ENCODE measurements at regions not wholly inside any gene's neighbourhood (a gene's known extent, or its start where the extent isn't known, plus 50 kb on each side); places are given as distances from the start of the nearest gene placed in this dataset.

DNA sequence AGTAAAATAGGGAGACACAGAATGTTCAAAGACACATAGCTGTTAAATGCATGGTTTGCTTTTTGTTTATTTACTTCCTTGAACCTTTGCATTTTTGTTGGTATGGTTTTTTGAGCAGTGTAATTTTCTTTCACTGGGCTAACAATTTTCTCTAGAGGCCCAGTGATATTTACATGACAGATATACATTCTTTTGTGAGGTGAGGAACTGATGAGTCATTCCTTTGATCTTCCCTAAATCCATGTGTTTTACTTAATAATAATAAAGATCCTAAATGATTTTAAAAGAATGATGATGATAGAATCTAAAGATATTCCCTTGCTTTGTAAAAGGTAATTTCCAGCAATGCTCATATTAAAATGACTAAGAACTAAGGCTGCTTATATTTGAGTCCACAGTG is 188.5 kb upstream of the ANK3 start:
- DNase-seq (ENCODE audit: low spot score) = peak; percentile 59
- POLR2A ChIA-PET (ENCODE audit: low non-redundant PET) = interaction anchor here (0.5 kb wide), 1 partner anchor 649 kb away, joined by 3 read pairs; no protein-coding TSS in a partner anchor
- CTCF ChIA-PET = no interaction called here
- TF ChIP-seq, protein P1, sequence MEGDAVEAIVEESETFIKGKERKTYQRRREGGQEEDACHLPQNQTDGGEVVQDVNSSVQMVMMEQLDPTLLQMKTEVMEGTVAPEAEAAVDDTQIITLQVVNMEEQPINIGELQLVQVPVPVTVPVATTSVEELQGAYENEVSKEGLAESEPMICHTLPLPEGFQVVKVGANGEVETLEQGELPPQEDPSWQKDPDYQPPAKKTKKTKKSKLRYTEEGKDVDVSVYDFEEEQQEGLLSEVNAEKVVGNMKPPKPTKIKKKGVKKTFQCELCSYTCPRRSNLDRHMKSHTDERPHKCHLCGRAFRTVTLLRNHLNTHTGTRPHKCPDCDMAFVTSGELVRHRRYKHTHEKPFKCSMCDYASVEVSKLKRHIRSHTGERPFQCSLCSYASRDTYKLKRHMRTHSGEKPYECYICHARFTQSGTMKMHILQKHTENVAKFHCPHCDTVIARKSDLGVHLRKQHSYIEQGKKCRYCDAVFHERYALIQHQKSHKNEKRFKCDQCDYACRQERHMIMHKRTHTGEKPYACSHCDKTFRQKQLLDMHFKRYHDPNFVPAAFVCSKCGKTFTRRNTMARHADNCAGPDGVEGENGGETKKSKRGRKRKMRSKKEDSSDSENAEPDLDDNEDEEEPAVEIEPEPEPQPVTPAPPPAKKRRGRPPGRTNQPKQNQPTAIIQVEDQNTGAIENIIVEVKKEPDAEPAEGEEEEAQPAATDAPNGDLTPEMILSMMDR (conservative IDR thresholded peaks at IDR 0.05; ENCODE audit: low read depth) = no peak
- H3K27ac ChIP-seq = no peak overlapping the region

DNA sequence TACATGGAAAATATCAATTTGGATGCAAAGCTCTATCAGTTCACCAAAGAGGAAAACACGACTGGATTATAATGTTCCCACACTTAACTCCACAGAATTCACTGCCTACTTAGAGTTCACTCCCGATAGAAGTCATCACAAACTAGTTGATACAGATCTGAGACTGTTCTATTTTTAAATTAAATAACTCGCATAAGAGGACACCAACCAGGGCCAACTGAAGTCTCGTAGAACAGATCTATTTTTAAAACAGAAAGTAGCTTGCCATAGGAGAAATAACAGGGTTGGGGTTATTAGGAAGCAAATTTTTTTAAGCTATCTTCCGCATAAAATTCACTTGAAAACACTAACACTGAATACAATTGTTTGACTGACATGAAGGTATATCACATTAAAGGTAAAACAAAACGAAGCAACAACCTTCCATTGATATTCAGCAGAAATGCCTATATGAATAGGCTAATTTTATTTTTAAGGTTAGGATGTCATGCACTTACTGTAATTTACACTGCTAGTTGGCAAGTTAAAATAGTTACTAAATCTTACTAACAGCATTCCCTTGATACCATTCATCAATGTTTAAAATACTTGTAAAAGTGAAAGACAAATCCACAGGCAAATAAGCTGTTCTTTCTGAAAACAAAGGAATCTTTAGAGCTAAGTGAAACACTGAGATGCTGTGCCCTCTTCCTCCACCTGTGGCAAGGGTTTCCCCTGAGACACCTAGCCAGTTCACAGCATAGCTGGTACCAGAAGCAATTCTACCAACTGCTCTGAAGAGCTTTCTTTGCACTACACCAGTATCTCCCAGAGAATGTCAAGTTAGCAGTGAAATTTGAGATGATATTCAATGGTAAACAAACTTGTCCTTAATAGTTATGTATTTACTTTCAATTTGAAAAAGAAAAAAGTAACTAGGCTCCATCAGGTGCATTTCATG is 186.7 kb upstream of the ANK3 start:
- TF ChIP-seq, protein P1 (conservative IDR thresholded peaks at IDR 0.05; ENCODE audit: low read depth) = no peak
- no peak overlapping the region for H3K27ac ChIP-seq
- ChIA-PET POLR2A (ENCODE audit: low non-redundant PET) (no interaction called here), CTCF (interaction anchor here (0.5 to 0.6 kb wide), 2 partner anchors 28 to 54 kb away, joined by 3 read pairs; no protein-coding TSS in a partner anchor)
- no peak for DNase-seq (ENCODE audit: low spot score)

DNA sequence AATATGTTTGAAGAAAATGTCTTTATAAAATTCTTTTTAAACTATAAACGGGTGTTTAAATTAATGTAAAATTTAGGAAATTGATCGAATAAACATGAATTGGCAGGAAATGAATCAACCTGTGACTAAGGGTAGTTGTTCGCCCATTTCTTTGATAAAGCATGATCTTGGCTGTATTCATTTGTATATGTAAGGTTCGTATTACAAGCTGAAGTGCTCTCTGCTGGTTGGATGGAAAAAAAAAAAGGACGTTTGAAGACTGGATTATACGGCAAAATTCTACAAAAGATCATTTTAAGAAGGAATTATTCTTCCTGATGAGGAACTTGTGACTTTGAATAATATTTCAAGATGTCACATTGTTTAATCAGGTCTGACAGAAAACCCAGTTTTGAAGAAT is 185.4 kb upstream of the ANK3 start:
- CTCF ChIA-PET = no interaction called here
- POLR2A ChIA-PET (ENCODE audit: low non-redundant PET) = no interaction called here
- TF ChIP-seq, protein P1 (conservative IDR thresholded peaks at IDR 0.05; ENCODE audit: low read depth) = no peak
- DNase-seq (ENCODE audit: low spot score) = no peak
- H3K27ac ChIP-seq = no peak overlapping the region

DNA sequence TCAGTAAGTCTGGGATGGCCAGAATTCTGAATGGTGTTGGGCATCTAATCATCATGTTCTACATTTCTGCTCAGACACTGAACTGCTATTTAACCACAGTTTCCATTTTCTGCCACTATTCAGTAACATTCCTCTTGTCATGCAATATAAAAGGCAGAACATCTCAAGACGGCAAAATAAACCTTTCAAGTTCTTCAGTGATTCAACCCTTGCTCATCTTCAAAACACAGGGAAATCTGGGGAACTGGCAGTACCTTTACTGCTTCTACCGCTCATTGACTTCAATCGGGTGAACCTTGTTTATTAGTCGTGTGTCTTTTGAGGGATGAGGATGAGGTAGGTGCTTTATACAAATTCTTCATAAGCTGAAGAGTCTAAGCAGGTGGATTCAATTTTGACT is 184.7 kb upstream of the ANK3 start:
- TF ChIP-seq, protein P1 (conservative IDR thresholded peaks at IDR 0.05; ENCODE audit: low read depth) = no peak
- DNase-seq (ENCODE audit: low spot score) = no peak
- no peak overlapping the region for H3K27ac ChIP-seq
- POLR2A ChIA-PET (ENCODE audit: low non-redundant PET) = no interaction called here
- CTCF ChIA-PET = no interaction called here

DNA sequence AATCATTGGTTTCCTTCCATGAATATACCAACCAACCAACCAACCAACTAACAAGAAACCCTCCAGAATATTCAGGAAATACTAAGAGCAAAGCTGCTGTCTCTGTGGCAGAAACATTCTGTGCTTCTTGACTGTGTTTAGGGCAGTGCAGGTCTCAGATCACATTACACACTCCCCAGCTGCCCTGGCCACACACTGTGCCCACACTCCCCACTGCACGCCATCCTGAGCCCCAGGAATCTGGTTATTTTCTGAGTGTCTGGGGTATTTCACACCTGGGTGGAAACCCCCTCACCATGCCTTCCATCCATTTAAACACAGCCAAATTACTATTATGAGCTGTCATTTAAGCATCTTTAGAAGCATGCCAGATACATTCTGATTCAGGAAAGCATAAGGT is 183.7 kb upstream of the ANK3 start:
- POLR2A ChIA-PET (ENCODE audit: low non-redundant PET) = no interaction called here
- TF ChIP-seq, protein P1 (conservative IDR thresholded peaks at IDR 0.05; ENCODE audit: low read depth) = no peak
- no peak overlapping the region for H3K27ac ChIP-seq
- no peak for DNase-seq (ENCODE audit: low spot score)
- CTCF ChIA-PET = no interaction called here

DNA sequence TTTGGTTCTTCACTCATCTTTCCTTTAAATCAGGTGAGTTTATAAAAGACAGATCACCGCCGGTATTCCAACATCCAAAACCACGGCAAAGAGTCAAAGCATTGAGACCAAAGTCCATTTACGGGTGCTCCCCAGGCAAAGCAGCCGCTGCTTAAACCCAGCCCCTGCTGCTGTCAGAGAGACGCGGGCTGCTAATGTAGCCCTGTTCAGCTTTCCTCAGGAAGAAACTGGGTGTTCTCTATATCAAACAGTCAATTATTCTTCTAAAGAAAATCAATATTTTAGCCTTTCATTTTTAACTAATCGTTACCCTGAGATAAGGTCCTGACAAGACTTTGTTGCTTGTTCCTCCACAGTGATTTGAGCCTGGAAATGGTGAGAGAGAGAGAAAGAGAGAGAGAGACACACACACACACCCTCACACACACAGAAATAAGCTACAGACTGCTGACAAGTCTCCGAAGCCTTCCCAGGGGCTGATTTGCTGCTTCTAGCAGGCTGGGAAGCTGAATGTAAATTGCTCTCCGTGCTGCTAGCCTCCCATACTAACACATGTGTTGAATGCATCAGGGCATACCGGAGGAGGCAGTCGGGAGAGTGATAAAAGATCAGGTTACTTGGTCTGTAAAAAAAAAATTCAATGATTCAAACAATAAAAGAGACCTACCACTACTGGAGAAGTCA is 183.0 kb upstream of the ANK3 start:
- TF ChIP-seq, protein P1 (conservative IDR thresholded peaks at IDR 0.05; ENCODE audit: low read depth) = no peak
- CTCF ChIA-PET = no interaction called here
- no peak overlapping the region for H3K27ac ChIP-seq
- POLR2A ChIA-PET (ENCODE audit: low non-redundant PET) = no interaction called here
- DNase-seq (ENCODE audit: low spot score) = peak; percentile 18
